ENCODE measurements at regions not wholly inside any gene's neighbourhood (a gene's known extent, or its start where the extent isn't known, plus 50 kb on each side); places are given as distances from the start of the nearest gene placed in this dataset.

- no peak overlapping the region for H3K4me3 ChIP-seq (ENCODE audit: low read length)
- DNase-seq (ENCODE audit: low read depth, low spot score) = no peak
Observed at GRCh38 chr1:221416723-221417122, 325.2 kb downstream of the DUSP10 start.

- no peak overlapping the region for H3K4me3 ChIP-seq (ENCODE audit: low read length)
- no peak for DNase-seq (ENCODE audit: low read depth, low spot score)
Observed at GRCh38 chr1:221418346-221418745, 323.5 kb downstream of the DUSP10 start.

DNA sequence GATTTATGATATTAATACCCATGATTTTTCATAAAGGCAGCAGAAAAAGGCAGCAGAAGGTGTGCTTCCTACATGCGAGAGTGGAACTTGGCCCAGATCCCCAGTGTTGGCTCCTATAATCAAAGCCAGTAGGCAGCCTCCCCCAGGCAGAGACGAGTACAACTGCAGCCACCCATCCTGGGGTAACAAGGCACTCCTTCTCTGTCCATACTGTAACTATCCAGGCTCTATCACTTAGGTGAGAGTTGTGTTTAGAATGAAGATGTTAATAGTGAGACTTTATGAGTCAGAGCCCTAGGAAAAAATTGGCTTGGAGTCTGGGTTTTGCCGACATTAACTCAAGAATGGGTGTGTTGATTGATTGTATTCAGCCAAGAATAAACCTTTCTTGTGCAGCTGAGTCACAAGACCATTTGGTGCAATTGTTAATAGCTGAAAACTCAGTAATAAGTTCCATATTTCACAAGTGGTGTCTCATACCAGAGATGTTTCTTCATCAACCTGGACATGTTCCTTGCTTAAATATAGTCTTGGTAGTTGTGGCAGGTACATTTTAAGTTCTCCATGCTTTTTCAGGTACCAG lies 322.3 kb downstream of the DUSP10 start:
- DNase-seq (ENCODE audit: low read depth, low spot score) = no peak
- no peak overlapping the region for H3K4me3 ChIP-seq (ENCODE audit: low read length)

DNA sequence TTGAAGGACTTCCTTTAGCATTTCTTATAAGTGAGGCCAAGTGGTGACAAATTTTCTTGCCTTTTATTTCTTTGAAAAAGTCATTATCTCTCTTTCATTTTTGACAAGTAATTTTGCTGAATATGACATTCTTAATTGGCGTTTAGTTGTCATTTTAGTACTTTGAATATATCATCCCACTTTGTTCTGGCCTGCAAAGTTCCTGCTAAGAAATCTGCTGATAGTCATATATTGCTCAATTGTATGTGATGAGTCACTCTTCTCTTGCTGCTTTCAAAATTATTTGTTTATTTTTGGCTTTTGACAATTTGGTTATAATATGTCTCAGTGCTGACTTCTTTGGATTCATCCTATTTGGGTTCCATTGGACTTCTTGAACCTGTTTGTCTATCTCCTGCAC lies 312.6 kb downstream of the DUSP10 start:
- no peak overlapping the region for H3K4me3 ChIP-seq (ENCODE audit: low read length)
- no peak for DNase-seq (ENCODE audit: low read depth, low spot score)

- H3K4me3 ChIP-seq (ENCODE audit: low read length) = no peak overlapping the region
- DNase-seq (ENCODE audit: low read depth, low spot score) = no peak
Observed at GRCh38 chr1:221430152-221430960, 311.5 kb downstream of the DUSP10 start.

- H3K4me3 ChIP-seq (ENCODE audit: low read length) = no peak overlapping the region
- no peak for DNase-seq (ENCODE audit: low read depth, low spot score)
Observed at GRCh38 chr1:221431068-221431651, 310.7 kb downstream of the DUSP10 start.

DNA sequence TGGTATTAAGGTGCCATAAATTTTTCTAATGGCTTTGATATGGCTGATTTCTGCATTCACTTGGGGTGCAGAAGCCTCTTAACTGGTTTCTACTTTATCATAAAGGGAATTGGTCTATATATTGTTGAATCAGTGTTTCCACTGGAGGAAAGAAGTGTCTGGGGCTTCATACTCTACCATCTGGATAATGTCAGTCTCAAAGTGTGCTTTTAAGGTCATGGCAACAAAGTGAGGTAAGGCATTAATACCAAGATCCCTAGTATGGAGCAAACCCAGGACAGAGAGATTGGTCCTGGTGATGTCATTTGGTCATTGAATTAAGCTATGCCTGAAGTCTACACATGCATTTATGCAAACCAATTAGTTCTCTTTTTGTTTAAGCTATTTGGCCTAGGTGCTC lies 309.9 kb downstream of the DUSP10 start:
- DNase-seq (ENCODE audit: low read depth, low spot score) = no peak
- no peak overlapping the region for H3K4me3 ChIP-seq (ENCODE audit: low read length)

DNA sequence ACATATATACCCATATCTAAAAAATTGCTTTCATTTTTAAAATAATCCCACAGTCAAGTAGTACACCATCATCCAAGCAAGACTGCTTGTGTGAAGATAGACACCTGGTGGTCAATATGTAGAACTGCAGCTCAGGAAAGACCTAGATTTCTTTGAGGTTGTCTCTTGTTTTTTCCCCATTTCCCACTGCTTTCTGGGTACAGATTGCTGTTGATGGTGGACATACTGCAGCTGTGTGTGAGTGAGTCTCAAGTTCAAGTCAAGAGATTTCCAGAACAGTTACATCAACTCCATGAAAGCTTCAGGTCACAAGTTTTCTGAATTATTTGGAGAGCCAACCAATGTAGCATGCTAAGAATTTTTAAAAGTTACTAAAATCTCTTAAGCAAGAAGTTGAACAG lies 306.4 kb downstream of the DUSP10 start:
- H3K4me3 ChIP-seq (ENCODE audit: low read length) = no peak overlapping the region
- DNase-seq (ENCODE audit: low read depth, low spot score) = peak; percentile 57

GRCh38 chr1:221437171-221437570 lies 304.7 kb downstream of the DUSP10 start:
- DNase-seq (ENCODE audit: low read depth, low spot score) = no peak
- H3K4me3 ChIP-seq (ENCODE audit: low read length) = no peak overlapping the region

GRCh38 chr1:221437926-221438325 lies 304.0 kb downstream of the DUSP10 start:
- no peak overlapping the region for H3K4me3 ChIP-seq (ENCODE audit: low read length)
- no peak for DNase-seq (ENCODE audit: low read depth, low spot score)

DNA sequence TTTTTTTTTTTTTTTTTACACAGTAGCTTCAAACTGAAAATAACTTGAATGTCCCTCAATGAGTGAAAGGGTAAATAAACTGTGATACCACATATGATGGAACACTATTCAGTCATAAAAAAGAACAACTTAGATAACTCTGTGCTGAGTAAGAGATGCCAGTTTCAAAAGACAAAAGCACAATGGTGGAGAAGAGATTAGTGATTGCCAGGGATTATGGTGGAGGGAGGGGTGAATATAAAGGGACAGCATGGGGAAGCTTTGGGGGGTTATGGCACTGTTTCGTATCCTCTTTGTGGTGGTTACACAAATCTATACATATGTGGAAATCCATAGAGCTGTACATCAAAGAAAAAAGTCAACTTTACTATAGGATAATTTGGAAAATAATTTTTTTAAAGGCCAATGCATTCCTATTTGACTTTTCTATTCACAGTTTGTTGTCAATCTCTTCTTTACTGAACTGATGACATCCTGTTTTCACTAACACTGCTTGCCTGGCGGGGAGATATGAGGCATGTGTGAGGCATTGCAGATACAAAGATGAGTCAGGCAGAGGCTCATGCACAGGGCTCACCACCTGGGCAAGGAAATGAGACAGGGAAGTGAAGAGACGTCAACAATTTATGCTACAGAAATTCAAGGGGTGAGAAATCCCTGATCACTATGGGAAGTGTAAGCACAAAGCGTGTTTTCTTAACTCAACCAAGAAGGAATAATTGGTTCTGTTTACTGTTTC lies 302.7 kb downstream of the DUSP10 start:
- H3K4me3 ChIP-seq (ENCODE audit: low read length) = no peak overlapping the region
- no peak for DNase-seq (ENCODE audit: low read depth, low spot score)

DNA sequence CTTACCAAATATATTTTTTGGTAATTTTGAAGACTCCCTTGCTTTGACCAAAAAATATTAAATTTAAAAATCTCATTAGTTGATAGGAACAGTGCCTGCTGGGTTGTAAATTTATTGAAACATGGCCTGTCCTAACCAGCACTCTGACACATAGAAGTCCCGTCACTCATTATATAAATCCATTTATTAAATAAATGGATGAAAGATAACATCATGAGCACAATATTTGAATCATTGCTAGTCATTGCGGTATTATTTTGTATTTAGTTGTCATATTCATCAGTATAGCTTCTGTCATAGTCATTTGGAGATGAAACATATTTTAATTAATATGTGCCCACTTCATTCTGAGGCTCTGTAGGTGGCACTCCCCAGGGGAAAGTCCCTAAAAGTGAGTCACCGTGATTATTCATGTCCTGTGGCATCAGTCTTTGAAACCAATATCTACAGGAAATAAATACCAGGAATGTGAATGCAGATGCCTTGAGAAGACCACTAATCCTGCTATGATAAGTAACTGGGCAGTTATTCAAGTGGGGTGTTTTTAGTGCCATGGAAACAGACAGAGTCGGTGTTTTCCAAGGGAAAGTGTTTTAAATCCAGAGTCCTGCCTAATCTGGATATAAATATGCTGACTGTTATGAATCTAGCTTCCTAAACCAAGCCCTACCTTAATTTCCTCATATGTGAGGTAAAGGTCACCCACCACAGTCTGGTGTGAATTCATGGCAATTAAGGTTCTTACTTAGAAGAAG lies 302.0 kb downstream of the DUSP10 start:
- no peak overlapping the region for H3K4me3 ChIP-seq (ENCODE audit: low read length)
- DNase-seq (ENCODE audit: low read depth, low spot score) = no peak

- no peak overlapping the region for H3K4me3 ChIP-seq (ENCODE audit: low read length)
- no peak for DNase-seq (ENCODE audit: low read depth, low spot score)
Observed at GRCh38 chr1:221440658-221441057, 301.2 kb downstream of the DUSP10 start.

- H3K4me3 ChIP-seq (ENCODE audit: low read length) = no peak overlapping the region
- no peak for DNase-seq (ENCODE audit: low read depth, low spot score)
Observed at GRCh38 chr1:221442056-221442455, 299.8 kb downstream of the DUSP10 start.

DNA sequence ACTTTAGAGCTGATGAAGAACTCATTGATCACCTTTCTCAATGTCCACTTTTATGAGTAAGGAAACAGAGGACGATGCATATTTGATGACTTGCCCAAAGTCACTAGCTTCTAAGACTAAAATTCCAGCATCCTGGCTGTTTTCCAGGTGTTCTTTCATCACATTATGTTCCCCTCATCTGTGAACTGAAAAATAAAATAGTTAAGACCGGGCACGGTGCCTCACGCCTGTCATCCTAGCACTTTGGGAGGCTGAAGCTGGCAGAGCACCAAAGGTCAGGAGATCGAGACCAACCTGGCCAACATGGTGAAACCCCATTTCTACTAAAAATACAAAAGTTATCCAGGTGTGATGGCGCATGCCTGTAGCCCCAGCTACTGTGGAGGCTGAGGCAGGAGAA lies 297.5 kb downstream of the DUSP10 start:
- H3K4me3 ChIP-seq (ENCODE audit: low read length) = no peak overlapping the region
- DNase-seq (ENCODE audit: low read depth, low spot score) = no peak

GRCh38 chr1:221448585-221449175 lies 293.2 kb downstream of the DUSP10 start:
- no peak for DNase-seq (ENCODE audit: low read depth, low spot score)
- no peak overlapping the region for H3K4me3 ChIP-seq (ENCODE audit: low read length)

GRCh38 chr1:221449194-221449593 lies 292.7 kb downstream of the DUSP10 start:
- no peak for DNase-seq (ENCODE audit: low read depth, low spot score)
- no peak overlapping the region for H3K4me3 ChIP-seq (ENCODE audit: low read length)

DNA sequence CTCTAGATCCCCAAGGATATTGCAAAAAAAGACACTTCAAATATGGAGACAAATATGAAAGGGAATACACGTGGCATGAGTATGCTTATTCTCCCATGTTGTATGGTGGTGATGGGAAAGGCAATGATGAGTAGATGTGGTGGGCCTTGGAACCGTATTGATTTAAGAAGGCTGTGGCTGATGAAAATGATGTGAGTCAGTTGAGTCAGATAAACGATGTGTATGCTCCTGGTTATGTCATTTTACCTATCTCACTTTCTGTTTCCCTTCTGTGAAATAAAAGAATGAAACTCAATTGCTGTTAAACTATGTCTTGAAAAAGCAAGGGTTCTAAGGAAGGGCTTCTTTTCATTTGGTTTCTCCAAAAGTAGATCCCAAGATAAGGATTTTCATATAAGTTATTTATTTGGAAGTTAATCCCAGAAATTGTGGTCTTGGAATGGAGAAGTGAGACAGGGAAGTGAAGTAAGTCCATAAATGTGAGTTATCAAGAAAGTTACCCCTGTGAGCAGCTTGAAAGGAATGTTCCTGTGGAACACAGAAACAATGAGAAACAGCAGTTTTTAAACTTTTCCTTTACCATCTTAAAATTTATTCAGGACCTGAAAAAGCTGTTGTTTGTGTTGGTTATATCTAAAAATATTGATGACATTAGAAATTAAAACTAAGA lies 292.0 kb downstream of the DUSP10 start:
- DNase-seq (ENCODE audit: low read depth, low spot score) = no peak
- no peak overlapping the region for H3K4me3 ChIP-seq (ENCODE audit: low read length)
